GM12878 (cell line): ENCODE measurements at regions not wholly inside any gene's neighbourhood (a gene's known extent, or its start where the extent isn't known, plus 50 kb on each side); places are given as distances from the start of the nearest gene placed in this dataset.

Source experiments
- CTCF ChIP-seq, 3 experiments: IDR thresholded peaks in 2 of 3; conservative IDR thresholded peaks in 1 of 3; 2 replicates each; pipeline ENCODE4 v1.5.1; 2011; ENCODE audit warnings: low read depth in 3 of 3, low read length in 3 of 3, mild to moderate bottlenecking in 3 of 3, control low read depth in 2 of 3, moderate library complexity in 2 of 3, inconsistent platforms in 1 of 3, mixed read lengths in 1 of 3; ENCODE audit not compliant: control insufficient read depth in 2 of 3, insufficient read depth in 1 of 3; ENCODE audit errors: extremely low read depth in 1 of 3
- USF2 ChIP-seq: IDR thresholded peaks from 2 replicates; pipeline ENCODE4 v1.6.1; 2011; ENCODE audit warnings: low read depth, low read length, improper control_type of control experiment, borderline replicate concordance
- ZNF274 ChIP-seq: IDR thresholded peaks from one replicate; pipeline ENCODE4 v1.8.0; 2011; ENCODE audit not compliant: insufficient read length, insufficient read depth

- TF ChIP-seq USF2 = no peak
- no peak for TF ChIP-seq ZNF274
- no peak for TF ChIP-seq CTCF (IDR thresholded peaks at IDR 0.05 in 2 of 3, conservative IDR thresholded peaks at IDR 0.05 in 1 of 3; ENCODE audit: control insufficient read depth in 2 of 3, extremely low read depth in 1 of 3, insufficient read depth in 1 of 3, low read depth in 3 of 3, low read length in 3 of 3)
Measured at GRCh38 chr6:156455847-156456246, 321.3 kb upstream of the ARID1B start.
